HK-2 (cell line): ENCODE measurements at regions not wholly inside any gene's neighbourhood (a gene's known extent, or its start where the extent isn't known, plus 50 kb on each side); places are given as distances from the start of the nearest gene placed in this dataset.
"Not testable (repeated sequence)": the region's sequence is repeated elsewhere in the genome, so short reads cannot be mapped to it uniquely, and the experiment has no call there.

Source experiments
- DNase-seq: peaks from one replicate; pipeline ENCODE4 v3.0.0-alpha.2; 2018; ENCODE audit not compliant: unreplicated experiment

DNA sequence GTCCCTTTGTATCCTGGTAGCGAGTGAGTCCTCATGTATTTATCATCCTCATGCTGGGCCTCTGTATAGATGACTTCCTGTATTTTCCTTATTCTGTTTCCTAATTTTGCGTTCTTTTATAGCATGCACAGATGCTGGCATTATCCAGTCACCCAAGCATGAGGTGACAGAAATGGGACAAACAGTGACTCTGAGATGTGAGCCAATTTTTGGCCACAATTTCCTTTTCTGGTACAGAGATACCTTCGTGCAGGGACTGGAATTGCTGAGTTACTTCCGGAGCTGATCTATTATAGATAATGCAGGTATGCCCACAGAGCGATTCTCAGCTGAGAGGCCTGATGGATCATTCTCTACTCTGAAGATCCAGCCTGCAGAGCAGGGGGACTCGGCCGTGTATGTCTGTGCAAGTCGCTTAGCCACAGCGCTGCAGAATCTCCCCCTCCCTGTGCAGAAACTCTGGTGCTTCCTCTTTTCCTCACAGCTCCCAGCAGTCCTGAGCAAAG is 183.1 kb upstream of the PRSS58 start:
- DNase-seq: no peak

DNA sequence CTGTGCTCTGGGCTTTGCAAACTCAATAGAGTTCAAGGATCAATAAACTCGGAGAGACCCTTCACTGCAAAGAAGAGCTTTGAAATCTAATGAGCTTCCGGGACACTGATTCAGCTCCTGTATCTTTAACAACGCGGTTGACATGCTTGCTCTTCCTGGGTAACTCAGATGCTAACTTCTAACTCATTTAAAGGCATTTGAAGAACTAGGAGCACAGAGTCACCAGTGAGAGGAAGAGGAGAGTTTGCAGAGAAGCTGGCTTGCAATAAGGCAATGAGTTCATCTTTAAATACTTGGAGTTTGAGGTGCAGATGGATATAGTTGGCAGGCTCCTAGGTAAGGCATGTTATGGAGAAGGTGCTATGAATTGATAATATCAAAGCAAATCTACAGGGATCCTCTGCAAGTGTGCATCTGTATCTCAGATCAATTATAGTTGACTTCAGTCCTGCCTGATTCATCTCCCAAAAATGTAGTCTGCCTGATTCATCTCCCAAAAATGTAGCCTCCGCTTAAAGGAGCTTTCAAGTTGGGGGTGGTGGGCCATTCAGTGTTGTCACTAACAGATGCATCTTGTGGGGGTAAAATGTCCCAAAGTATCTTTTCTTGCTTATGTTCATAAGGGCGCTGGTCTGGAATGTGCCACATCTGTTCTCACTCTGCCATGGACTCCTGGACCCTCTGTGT is 182.5 kb upstream of the PRSS58 start:
- peak; percentile 23 for DNase-seq

DNA sequence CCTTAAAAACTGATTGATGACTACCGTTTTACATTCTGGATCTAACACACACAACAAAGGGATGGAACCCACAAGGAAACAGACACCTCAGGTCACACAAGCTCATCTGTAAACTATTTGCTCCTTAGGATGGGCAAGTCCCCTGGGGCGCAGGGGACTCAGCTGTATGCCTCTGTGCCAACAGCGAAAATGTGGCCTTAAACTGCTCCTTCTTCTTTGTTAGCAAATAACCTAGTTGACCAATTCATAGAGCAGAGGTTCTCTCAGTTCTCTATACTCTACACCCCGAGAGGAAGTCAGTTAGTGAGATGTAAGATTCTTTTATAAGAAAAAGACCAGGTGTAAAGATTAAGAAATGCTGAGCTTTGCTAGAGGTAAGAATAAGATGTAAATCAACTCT is 181.9 kb upstream of the PRSS58 start:
- DNase-seq: no peak

DNA sequence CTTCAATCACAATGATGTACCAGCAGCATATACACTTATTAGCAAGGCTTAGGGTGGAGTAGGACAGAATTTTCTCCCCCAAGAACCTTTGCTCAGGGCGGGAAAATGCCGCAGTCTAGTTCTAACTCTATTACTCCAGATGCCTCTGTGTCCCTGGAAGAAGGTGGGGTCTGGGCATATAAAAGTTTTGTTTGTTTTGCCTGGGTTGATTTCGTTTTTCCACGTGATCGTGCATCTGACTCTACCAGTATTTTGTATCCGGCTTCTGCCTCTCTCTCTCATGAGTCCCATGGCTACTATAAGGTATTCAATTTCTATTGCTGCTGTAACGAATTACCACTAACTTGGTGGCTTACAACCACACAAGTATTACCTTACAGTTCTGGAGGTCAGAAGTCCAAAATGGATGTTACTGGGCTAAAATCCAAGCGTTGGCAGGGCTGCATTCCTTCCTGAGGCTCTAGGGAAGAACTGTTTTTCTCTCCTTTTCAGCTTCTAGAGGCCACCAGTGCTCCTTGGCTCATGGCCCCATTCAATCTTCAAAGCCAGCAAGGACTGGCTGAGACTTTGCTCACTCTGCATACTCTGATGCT is 181.2 kb upstream of the PRSS58 start:
- DNase-seq: no peak

DNA sequence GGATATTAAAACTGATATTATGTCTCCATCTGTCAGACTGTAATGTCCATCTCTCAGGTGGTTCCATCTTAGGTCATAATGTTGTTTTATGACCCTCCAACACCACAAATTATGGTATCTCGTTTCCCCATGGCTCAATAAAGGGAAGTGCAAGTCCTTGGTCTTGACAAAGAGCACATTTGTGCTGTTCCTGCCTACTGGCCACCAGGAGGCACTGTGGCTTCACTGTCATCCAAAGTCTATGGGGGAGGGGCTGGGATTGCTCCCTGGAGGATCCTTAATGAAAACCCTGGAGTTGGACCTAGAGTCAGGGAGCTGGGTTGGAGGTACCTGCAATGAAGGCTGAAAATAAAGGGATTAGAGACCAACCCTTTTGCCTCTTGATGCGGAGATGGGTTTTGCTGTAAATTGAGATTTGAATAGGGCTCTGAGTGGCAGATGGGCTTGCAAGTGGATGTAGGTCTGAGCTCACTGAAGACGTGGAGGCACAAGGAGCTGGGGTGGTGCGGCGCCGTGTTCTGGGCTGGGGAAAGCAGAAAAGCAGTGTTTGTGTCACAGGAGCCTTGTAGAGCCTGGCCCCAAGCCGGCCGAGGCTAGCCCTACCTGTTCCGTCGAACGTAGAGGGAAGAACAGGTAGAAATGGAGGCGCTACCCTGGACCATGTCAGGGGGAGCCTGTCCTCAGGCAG is 180.5 kb upstream of the PRSS58 start:
- DNase-seq: no peak

DNA sequence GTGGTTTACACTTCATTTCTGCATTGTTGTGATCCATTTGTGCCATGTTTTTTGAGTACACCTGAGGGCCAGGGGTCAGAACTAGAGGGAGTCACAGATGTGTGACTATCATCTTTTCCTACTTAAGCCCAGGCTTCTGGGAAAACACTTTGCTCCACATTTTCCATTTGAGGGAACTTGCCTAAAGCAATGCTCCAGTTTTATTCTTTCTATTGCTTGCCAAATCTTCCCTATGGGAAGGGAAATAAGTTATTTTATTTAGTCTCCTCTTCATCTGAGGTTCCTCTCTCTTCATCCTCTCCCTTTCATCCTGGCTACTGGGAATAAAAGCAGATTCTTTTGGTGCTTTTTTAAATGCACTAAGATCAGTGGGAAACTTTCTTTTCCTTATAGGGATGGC is 179.9 kb upstream of the PRSS58 start:
- DNase-seq: no peak

DNA sequence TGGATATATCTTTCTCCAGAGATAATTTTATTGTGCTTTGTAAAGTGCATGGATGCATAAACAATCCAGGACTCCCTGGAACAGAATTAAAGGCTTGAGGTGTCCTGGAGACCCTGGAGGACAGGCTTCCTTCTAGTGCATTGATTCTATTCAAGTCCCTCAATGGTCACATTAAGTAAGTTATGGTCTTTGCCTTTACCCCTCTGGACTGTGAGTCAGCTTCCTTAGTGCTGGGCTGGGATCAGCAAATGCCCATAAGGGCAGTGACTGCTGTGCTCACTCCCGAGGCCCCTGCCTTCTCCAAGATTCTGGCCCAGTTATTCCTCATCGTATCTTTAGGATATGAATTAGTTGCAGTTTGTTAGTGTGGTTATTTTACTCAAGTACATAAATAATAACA is 178.7 kb upstream of the PRSS58 start:
- no peak for DNase-seq

DNA sequence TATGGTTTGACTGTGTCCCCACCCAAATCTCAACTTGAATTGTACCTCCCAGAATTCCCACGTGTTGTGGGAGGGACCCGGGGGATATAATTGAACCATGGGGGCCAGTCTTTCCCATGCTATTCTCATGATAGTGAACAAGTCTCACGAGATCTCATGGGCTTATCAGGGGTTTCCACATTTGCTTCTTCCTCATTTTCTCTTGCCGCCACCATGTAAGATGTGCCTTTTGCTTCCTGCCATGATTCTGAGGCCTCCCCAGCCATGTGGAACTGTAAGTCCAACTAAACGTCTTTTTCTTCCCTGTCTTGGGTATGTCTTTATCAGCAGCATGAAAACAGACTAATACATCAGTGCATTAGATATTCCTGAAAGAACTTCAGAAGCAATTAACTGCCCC is 177.7 kb upstream of the PRSS58 start:
- not testable (repeated sequence) for DNase-seq

DNA sequence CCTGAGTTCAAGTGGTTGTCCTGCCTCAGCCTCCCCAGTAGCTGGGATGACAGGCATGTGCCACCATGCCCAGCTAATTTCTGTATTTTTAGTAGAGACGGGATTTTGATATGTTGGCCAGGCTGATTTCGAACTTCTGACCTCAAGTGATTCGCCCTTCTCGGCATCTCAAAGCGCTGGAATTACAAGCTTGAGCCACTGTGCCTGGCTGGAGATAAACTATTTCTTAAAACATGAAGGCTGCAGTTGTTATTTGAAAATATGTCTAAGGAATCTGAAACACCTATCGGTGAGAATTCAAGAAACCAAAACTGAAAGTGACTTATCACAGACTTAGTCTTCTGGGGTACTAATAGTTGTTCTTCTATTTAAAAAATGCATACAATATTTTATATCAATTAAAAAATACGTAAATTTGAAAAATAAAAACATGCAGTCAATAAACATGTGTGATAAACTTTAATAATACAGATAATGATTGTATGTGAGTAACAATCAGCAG is 176.9 kb upstream of the PRSS58 start:
- no peak for DNase-seq

DNA sequence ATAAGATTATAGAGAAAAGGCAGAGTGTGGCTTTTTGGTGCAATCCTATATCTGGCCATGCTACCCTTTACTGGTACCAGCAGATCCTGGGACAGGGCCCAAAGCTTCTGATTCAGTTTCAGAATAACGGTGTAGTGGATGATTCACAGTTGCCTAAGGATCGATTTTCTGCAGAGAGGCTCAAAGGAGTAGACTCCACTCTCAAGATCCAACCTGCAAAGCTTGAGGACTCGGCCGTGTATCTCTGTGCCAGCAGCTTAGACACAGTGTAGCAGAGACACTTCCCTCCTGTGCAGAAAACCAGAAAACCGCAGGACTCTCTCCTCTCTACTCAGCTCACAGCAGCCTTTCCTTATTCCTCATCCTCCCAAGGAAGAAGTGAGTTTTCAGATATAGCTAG is 176.3 kb upstream of the PRSS58 start:
- not testable (repeated sequence) for DNase-seq

DNA sequence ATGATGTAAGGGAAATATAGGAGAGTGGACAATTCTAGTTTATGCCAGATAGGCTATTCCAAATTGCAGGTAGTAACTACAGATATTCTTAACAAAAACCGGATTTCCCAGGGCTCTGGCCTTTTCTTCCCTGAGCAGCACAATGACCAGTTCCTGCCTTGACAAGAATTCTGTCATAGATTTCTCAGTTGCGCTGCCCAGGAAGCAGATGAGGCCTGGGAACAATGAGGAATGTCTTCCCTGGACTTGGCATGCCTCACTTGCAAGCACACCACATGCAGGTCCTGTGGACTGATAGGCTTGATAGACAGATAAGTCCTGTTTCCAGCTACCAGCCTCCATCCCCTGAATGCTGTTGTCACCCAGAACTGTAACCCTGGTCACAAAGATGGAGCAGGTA is 174.5 kb upstream of the PRSS58 start:
- no peak for DNase-seq

DNA sequence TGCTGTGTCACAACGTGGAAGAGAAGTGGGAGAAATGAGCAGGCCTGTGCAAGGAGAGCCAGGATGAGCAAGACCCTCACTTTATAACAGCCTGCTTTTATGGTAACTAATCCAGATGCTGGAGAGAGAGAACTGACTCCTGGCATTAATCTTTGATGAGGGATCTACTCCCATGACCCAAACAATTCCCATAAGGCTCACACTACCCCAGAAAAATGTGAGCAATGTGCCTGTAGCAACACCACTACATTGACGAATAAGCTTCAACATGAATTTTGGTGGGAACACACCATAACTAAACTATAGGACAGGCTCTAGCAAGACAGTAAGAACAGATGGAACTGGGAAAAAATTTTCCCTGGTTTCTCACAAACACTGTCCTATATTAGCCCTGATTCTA is 173.6 kb upstream of the PRSS58 start:
- no peak for DNase-seq

DNA sequence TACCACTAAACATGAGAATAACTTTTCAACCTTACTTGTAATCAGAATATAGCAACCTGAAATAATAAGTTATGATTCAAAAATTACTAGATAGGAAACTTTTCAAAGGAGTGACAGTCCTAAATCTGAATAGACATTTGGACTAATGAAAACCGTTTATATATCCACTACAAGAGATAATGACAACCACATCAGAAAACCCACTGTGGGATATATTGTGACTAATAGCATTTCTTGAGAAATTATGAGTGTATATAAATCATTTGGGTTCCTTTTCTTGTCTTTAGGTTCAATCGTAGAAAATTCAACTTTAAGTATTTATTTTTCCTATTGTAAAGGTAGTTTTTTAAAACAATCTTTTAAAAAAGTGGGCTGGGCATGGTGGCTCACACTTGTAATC is 170.2 kb upstream of the PRSS58 start:
- DNase-seq: no peak

DNA sequence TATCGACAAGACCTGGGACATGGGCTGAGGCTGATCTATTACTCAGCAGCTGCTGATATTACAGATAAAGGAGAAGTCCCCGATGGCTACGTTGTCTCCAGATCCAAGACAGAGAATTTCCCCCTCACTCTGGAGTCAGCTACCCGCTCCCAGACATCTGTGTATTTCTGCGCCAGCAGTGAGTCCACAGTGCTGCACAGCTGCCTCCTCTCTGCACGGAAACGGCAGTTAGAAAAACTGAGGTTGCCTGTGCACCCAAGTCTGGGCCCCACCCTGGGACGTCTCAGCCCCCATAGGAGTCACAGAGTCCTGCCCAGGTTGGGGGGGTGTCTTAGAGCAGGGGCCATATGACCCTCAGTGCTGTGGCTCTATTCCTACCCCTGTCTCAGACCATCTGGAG is 167.4 kb upstream of the PRSS58 start:
- no peak for DNase-seq

DNA sequence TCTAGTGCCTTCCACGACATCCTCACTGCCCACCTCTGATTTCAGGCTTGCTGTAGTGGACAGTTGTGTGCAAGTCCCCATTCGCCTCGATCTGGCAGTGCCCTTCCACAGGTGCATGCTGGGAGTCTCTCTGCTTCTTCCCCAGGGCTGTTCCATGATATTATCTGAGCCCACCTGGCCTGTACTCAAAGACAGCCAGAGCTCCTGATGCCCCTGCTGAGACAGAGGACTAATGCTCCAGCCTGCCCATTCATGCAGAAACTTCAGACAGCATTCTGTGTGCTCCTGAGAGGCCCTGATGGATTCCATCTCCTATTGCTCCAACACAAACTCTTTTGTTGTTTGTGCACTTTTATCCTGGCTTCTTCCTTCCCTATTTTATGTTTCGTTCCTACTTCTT is 164.8 kb upstream of the PRSS58 start:
- DNase-seq: no peak

DNA sequence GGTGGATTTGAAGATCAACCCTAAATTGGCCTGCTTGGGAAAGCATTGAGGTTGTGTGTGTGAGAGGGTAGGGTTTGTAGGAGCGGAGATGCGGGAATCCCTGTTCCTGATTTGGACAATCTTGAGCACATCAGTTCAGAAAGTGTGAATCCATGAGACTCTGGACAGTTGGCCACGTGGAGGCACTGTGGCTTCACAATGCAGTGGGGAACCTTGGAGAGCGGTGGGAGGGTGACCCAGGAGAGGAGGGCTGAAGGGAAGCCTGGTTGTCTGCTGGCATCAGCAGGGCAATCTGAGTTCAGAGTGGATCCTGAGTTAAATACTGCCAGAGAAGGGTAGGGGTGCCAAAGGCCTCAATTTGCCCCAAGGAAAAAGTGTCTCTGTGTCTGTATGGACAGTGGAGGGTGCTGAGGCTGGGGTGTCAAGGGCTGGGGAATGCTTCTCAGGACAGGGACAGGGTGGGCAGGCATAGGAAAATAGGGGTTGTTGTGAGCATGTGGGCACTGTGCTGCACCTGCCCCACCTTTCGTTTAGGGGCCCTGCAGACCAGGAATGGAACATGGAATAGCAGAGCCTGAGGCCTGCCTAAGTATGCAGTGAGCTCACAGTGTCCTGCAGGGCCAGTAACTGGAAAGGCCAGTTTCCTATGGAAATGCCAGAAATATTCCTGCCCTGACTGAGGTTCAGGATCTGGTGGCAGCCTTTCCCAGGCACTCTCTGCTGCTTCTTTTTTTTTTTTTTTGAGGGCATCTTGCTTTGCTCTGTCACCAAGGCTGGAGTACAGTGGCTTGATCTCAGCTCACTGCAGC is 162.9 kb upstream of the PRSS58 start:
- DNase-seq: peak; percentile 4

DNA sequence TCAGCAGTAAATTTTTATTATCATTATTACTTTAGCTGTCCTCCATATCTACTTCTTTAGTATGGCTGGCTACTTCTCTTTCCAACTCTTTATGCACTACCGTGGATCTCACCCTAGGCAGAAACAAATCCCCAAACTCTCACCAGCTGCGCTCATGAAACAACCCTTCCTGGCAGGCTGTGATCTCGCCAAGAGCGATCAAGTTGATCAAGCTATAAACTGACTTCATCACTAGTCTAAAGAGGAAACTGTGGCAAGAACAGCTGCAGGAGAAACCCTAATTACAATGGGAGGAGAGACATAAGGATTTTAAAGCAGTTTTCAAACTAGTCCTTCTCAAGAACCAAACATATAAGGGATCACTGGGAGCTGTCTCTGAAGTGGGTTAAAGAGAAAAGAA is 160.5 kb upstream of the PRSS58 start:
- no peak for DNase-seq

DNA sequence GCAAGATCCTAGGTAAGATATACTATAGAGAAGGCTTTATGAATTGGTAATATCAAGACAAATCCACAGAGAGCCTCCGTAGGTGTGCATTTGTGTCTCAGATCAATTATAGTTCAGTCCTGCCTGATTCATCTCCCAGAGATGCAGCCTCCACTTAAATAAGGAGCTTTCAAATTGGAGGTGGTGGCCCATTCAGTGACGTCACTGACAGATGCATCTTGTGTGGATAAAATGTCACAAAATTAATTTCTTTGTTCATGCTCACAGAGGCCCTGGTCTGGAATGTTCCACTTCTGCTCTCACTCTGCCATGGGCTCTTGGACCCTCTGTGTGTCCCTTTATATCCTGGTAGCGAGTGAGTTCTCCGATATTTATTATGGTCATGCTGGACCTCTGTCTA is 157.1 kb upstream of the PRSS58 start:
- no peak for DNase-seq

DNA sequence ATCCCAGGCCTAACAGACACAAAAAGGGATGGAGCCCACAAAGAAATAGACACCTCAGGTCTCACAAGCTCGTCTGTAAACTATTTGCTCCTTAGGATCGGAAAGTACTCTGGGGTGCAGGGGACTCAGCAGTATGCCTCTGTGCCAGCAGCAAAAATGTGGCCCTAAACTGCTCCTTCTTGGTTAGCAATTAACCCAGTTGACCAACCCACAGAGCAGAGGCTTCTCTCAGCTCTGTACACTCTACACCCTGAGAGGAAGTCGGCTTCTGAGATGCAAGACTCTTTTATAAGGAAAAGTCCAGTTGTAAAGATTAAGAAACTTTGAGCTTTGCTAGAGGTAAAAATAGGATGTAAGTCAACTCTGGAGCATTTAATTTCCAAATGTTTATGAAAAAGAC is 156.3 kb upstream of the PRSS58 start:
- DNase-seq: no peak

DNA sequence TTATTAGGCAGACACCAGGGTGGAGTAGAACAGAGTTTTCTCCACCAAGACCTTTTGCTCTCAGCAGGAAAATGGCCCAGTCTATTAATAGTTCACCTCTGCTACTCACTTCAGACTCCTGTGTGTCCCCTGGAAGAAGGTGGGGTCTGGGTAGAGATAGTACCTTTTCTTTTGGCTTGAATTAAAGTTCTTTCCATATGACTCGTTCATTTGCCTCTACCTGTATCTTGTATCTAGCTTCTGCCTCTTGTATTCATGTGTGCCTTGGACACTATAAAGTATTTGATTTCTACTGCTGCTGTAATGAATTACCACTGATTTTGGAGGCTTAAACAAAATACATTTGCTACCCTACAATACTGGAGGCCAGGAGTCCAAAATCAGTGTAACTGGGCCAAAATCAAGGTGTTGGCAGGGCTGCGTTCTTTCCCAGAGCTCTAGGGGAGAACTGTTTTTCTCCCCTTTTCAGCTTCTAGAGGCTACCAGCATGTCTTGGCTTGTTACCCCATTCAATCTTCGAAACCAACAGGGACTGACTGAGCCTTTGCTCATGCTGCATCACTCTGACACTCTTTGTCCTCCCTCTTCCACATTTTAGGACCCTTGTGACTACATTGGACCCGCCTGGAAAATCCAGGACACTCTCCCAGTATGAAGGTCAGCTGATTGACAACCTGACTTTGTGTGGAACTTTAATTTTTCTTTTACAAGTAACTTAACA is 155.6 kb upstream of the PRSS58 start:
- DNase-seq: no peak

DNA sequence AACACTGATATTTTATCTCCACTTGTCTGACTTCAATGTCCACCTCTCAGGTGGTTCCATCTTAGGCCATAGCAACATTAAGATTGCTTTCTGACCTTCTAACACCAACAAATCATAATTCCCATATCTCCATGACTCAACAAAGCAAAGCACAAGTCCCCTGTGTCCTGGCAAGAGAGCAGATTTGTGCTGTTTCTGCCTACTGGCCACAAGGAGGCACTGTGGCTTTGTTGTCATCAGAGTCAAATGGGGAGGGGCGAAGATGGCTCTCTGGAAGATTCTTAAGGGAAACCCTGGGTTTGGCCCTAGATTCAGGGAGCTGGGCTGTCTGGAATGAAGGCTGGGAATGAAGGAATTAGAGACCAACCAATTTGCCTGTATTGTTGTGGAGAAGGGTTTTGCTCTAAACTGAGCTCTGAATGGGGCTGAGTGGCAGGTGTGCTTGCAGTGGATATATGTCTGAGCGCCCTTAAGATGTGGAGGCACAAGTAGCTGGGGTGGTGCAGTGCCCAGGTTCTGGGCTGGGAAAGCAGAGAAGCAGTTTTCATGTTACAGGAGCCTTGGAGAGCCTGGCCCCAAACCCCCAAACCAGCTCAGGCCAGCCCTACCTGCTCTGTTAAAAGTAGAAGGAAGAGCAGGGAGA is 154.8 kb upstream of the PRSS58 start:
- DNase-seq: peak; percentile 6
